ENCODE measurements at regions not wholly inside any gene's neighbourhood (a gene's known extent, or its start where the extent isn't known, plus 50 kb on each side); places are given as distances from the start of the nearest gene placed in this dataset.

DNA sequence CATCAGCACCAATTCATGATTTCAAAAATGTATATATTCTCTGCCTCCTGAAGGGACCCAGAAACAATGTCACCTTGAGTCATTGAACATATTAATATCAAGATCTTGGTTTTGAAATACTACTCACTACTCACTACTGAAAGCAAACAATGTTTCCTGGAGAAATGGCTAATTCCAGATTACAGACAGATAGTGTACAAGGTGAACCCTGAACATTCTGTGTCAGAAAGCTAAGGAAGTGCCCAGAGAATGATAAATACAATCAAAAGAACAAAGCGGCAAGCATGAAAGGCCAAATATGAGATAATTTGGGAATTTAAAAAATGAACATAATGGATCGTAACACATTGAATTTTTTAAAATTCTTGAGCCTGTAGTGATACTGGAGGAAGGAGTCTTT is 101.5 kb upstream of the TENT5A start:
- H3K9ac ChIP-seq (ENCODE audit: low read depth, low read length), result no peak overlapping the region
- no peaks in the 10 kb centered on the region for H3K27me3 ChIP-seq (ENCODE audit: insufficient read depth, low read length)
- H3K4me3 ChIP-seq (ENCODE audit: low read length), result no peak overlapping the region
- no peaks in the 10 kb centered on the region for H3K9me3 ChIP-seq (ENCODE audit: insufficient read depth, low read depth, low read length)
- no peak overlapping the region for H3K27ac ChIP-seq (ENCODE audit: low read length)
- H3K4me1 ChIP-seq (ENCODE audit: insufficient read depth, low read length), result no peaks in the 10 kb centered on the region
- H3K36me3 ChIP-seq (ENCODE audit: insufficient read depth, low read depth, low read length), result no peaks in the 10 kb centered on the region

- Histone ChIP-seq H3K36me3 (ENCODE audit: insufficient read depth, low read depth, low read length) (no peaks in the 10 kb centered on the region), H3K9ac (ENCODE audit: low read depth, low read length) (no peak overlapping the region), H3K4me1 (ENCODE audit: insufficient read depth, low read length) (no peaks in the 10 kb centered on the region), H3K27me3 (ENCODE audit: insufficient read depth, low read length) (no peaks in the 10 kb centered on the region), H3K4me3 (ENCODE audit: low read length) (no peak overlapping the region), H3K27ac (ENCODE audit: low read length) (no peak overlapping the region), H3K9me3 (ENCODE audit: insufficient read depth, low read depth, low read length) (no peaks in the 10 kb centered on the region)
Measured at GRCh38 chr6:81849248-81849647, 96.8 kb upstream of the TENT5A start.

- no peak overlapping the region for H3K9ac ChIP-seq (ENCODE audit: low read depth, low read length)
- no peaks in the 10 kb centered on the region for H3K27me3 ChIP-seq (ENCODE audit: insufficient read depth, low read length)
- no peaks in the 10 kb centered on the region for H3K9me3 ChIP-seq (ENCODE audit: insufficient read depth, low read depth, low read length)
- no peaks in the 10 kb centered on the region for H3K4me1 ChIP-seq (ENCODE audit: insufficient read depth, low read length)
- H3K4me3 ChIP-seq (ENCODE audit: low read length), result no peak overlapping the region
- H3K36me3 ChIP-seq (ENCODE audit: insufficient read depth, low read depth, low read length), result no peaks in the 10 kb centered on the region
- no peak overlapping the region for H3K27ac ChIP-seq (ENCODE audit: low read length)
Measured at GRCh38 chr6:81847866-81848265, 95.4 kb upstream of the TENT5A start.

DNA sequence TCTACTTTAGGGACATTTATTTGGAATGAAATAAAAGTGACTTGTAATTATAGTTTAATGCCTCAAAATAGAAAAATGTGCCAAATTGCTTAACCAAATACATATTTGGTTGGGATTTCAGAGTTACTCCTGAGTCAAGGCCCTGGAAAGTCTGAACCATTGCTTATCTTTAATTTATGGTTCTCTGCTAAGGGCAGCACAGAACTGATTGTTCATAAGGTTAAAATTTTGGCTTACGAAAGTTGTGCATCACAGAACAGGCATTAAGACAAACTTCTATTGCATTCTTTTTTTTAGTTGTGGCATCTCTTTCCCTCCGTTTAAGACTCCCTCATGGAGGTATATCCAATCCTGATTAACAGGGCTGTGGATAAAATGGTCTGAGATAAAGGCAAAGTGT is 92.2 kb upstream of the TENT5A start:
- Histone ChIP-seq H3K4me3 (ENCODE audit: low read length) (no peak overlapping the region), H3K4me1 (ENCODE audit: insufficient read depth, low read length) (no peaks in the 10 kb centered on the region), H3K27me3 (ENCODE audit: insufficient read depth, low read length) (no peaks in the 10 kb centered on the region), H3K27ac (ENCODE audit: low read length) (no peak overlapping the region), H3K9me3 (ENCODE audit: insufficient read depth, low read depth, low read length) (no peaks in the 10 kb centered on the region), H3K36me3 (ENCODE audit: insufficient read depth, low read depth, low read length) (no peaks in the 10 kb centered on the region), H3K9ac (ENCODE audit: low read depth, low read length) (no peak overlapping the region)

GRCh38 chr6:81843302-81843701 is 90.8 kb upstream of the TENT5A start:
- H3K27ac ChIP-seq (ENCODE audit: low read length), result no peak overlapping the region
- no peaks in the 10 kb centered on the region for H3K27me3 ChIP-seq (ENCODE audit: insufficient read depth, low read length)
- no peak overlapping the region for H3K9ac ChIP-seq (ENCODE audit: low read depth, low read length)
- H3K4me1 ChIP-seq (ENCODE audit: insufficient read depth, low read length), result no peaks in the 10 kb centered on the region
- no peaks in the 10 kb centered on the region for H3K36me3 ChIP-seq (ENCODE audit: insufficient read depth, low read depth, low read length)
- H3K9me3 ChIP-seq (ENCODE audit: insufficient read depth, low read depth, low read length), result no peaks in the 10 kb centered on the region
- H3K4me3 ChIP-seq (ENCODE audit: low read length), result no peak overlapping the region

DNA sequence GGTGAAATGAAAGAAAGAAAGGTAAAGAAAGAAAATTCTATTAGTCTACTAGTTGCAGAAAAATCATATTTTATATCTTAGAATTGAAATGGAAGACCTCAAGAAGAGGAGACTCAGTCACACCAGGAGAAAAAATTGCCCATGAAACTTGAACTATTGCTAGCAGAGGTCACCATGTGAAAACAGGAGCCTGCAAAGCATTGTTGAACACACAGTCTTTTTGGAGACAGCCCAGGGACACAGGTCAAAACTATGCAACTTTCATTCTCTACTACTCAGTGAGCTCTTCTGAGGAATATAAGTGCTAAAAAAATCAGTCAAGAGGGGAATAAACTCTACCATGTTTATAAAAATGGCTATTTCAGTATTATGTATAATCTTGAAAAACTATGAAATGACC is 89.8 kb upstream of the TENT5A start:
- H3K27me3 ChIP-seq (ENCODE audit: insufficient read depth, low read length), result no peaks in the 10 kb centered on the region
- H3K4me3 ChIP-seq (ENCODE audit: low read length), result no peak overlapping the region
- no peak overlapping the region for H3K9ac ChIP-seq (ENCODE audit: low read depth, low read length)
- H3K9me3 ChIP-seq (ENCODE audit: insufficient read depth, low read depth, low read length), result no peaks in the 10 kb centered on the region
- no peaks in the 10 kb centered on the region for H3K36me3 ChIP-seq (ENCODE audit: insufficient read depth, low read depth, low read length)
- H3K27ac ChIP-seq (ENCODE audit: low read length), result no peak overlapping the region
- H3K4me1 ChIP-seq (ENCODE audit: insufficient read depth, low read length), result no peaks in the 10 kb centered on the region

DNA sequence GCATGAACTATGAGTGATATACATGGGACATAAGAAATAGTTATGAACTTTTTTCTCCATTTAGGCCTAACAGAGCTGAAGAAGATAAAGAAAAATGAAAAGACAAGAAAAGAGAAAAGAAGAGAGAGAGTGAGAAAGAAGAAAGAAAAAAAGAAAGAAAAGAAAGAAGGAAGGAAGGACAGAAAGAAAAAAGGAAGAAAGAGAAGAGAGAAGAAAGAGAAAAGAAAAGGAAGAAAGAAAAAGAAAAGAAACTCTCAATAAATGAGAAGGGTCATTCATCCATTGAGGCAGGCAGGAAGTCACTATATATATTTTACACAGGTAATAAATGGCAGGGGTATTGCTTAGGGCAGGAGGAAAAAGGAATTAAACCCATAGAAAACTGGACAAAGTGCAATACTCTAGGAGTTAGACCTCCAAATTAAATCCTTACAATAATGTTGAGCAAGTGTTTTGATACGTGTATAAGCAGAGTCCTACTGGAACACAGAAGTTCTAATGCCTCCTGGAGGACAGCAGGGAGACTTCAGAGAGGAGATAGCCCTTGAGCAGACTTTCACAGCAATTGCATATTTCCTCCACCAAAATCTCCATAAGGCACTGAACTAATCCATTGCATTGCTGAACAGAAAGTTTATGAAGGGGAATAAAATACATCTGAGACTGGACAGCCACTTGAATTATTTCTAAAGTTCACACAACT is 86.4 kb upstream of the TENT5A start:
- Histone ChIP-seq H3K36me3 (ENCODE audit: insufficient read depth, low read depth, low read length) (no peaks in the 10 kb centered on the region), H3K27ac (ENCODE audit: low read length) (no peak overlapping the region), H3K9ac (ENCODE audit: low read depth, low read length) (no peak overlapping the region), H3K27me3 (ENCODE audit: insufficient read depth, low read length) (no peaks in the 10 kb centered on the region), H3K4me1 (ENCODE audit: insufficient read depth, low read length) (no peaks in the 10 kb centered on the region), H3K4me3 (ENCODE audit: low read length) (no peak overlapping the region), H3K9me3 (ENCODE audit: insufficient read depth, low read depth, low read length) (no peaks in the 10 kb centered on the region)

DNA sequence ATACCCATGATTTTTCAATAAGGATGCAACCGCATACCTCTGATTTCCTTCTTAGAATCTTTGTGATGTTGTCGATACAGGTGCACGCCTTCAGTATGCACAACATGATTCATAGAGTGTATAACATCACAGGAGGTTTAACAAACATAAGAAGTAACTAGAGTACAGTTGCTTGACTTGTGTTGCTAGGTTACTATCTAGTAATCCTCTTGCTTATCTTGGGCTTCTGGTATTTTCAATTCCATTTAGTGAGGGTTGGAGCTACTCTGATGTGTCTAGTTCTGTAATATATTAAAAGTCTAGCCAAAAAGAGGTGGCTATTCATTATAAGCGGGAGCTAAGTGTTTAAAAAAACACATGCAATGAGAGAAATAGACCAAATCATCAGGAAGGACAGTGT is 85.5 kb upstream of the TENT5A start:
- H3K9me3 ChIP-seq (ENCODE audit: insufficient read depth, low read depth, low read length), result no peaks in the 10 kb centered on the region

DNA sequence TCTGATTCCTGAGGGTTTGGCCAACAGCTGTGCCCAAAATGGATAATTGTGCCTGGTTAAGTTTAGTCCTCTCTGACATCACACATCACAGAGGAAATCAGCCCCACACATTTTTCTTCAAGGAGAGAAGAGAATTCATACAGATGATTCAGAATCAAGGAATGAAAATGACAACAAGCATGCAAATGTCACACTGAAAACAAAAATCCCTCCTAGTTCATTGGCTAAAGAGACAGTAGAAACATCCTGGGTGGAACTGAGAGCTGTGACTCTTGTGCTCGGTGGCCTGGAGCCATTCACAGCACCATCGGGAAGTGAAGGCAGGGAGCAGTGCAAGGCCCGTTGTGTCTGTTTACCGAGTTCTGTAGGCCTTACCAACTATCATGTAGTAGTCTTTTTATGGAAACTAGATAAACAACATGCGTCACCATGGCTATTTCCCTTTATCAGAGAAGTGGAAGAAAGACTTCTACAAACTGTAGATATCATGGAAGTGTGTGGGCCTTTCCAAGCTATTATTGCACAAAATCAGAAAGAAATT is 81.7 kb upstream of the TENT5A start:
- no peak overlapping the region for H3K9ac ChIP-seq (ENCODE audit: low read depth, low read length)
- H3K9me3 ChIP-seq (ENCODE audit: insufficient read depth, low read depth, low read length), result no peaks in the 10 kb centered on the region
- H3K36me3 ChIP-seq (ENCODE audit: insufficient read depth, low read depth, low read length), result no peaks in the 10 kb centered on the region
- H3K4me1 ChIP-seq (ENCODE audit: insufficient read depth, low read length), result no peaks in the 10 kb centered on the region
- no peaks in the 10 kb centered on the region for H3K27me3 ChIP-seq (ENCODE audit: insufficient read depth, low read length)
- no peak overlapping the region for H3K27ac ChIP-seq (ENCODE audit: low read length)
- H3K4me3 ChIP-seq (ENCODE audit: low read length), result no peak overlapping the region

More for the DNA sequence above, 85.5 kb upstream of the TENT5A start:
- Histone ChIP-seq H3K4me3 (ENCODE audit: low read length) (no peak overlapping the region), H3K4me1 (ENCODE audit: insufficient read depth, low read length) (no peaks in the 10 kb centered on the region), H3K27ac (ENCODE audit: low read length) (no peak overlapping the region), H3K9ac (ENCODE audit: low read depth, low read length) (no peak overlapping the region), H3K27me3 (ENCODE audit: insufficient read depth, low read length) (no peaks in the 10 kb centered on the region), H3K36me3 (ENCODE audit: insufficient read depth, low read depth, low read length) (no peaks in the 10 kb centered on the region)

- no peaks in the 10 kb centered on the region for H3K4me1 ChIP-seq (ENCODE audit: insufficient read depth, low read length)
- H3K27ac ChIP-seq (ENCODE audit: low read length), result no peak overlapping the region
- H3K9me3 ChIP-seq (ENCODE audit: insufficient read depth, low read depth, low read length), result no peaks in the 10 kb centered on the region
- H3K9ac ChIP-seq (ENCODE audit: low read depth, low read length), result no peak overlapping the region
- no peaks in the 10 kb centered on the region for H3K27me3 ChIP-seq (ENCODE audit: insufficient read depth, low read length)
- no peaks in the 10 kb centered on the region for H3K36me3 ChIP-seq (ENCODE audit: insufficient read depth, low read depth, low read length)
- no peak overlapping the region for H3K4me3 ChIP-seq (ENCODE audit: low read length)
Measured at GRCh38 chr6:81832304-81832703, 79.8 kb upstream of the TENT5A start.

GRCh38 chr6:81831274-81831673 is 78.8 kb upstream of the TENT5A start:
- no peak overlapping the region for H3K4me3 ChIP-seq (ENCODE audit: low read length)
- no peaks in the 10 kb centered on the region for H3K36me3 ChIP-seq (ENCODE audit: insufficient read depth, low read depth, low read length)
- no peaks in the 10 kb centered on the region for H3K4me1 ChIP-seq (ENCODE audit: insufficient read depth, low read length)
- no peaks in the 10 kb centered on the region for H3K27me3 ChIP-seq (ENCODE audit: insufficient read depth, low read length)
- H3K9me3 ChIP-seq (ENCODE audit: insufficient read depth, low read depth, low read length), result no peaks in the 10 kb centered on the region
- no peak overlapping the region for H3K9ac ChIP-seq (ENCODE audit: low read depth, low read length)
- H3K27ac ChIP-seq (ENCODE audit: low read length), result no peak overlapping the region

DNA sequence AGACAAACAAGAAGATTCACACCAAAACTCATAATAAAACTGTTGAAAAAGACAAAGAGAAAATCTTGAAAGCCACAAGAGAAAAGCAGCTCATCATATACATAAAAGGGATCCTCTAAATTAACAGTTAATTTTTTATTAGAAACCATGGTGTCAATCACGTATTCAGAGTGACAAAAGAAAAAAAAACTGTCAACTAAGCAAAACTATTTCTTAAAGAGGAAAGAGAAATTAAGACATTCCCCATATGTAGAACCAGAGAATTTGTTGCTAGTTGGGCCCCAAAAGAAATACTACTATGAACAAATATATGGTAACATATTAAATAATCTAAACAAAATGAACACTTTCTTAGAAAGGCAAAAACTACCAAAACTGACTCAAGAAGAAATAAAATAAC is 74.3 kb upstream of the TENT5A start:
- H3K9me3 ChIP-seq (ENCODE audit: insufficient read depth, low read depth, low read length), result no peaks in the 10 kb centered on the region
- H3K4me1 ChIP-seq (ENCODE audit: insufficient read depth, low read length), result no peaks in the 10 kb centered on the region
- H3K36me3 ChIP-seq (ENCODE audit: insufficient read depth, low read depth, low read length), result no peaks in the 10 kb centered on the region
- no peak overlapping the region for H3K9ac ChIP-seq (ENCODE audit: low read depth, low read length)
- no peaks in the 10 kb centered on the region for H3K27me3 ChIP-seq (ENCODE audit: insufficient read depth, low read length)
- no peak overlapping the region for H3K4me3 ChIP-seq (ENCODE audit: low read length)
- no peak overlapping the region for H3K27ac ChIP-seq (ENCODE audit: low read length)
